IPS-18a (cell line): ENCODE measurements at regions not wholly inside any gene's neighbourhood (a gene's known extent, or its start where the extent isn't known, plus 50 kb on each side); places are given as distances from the start of the nearest gene placed in this dataset.

Experiments used
- H3K27ac ChIP-seq: one replicate; pipeline ENCODE4 v1.5.1; 2013; ENCODE audit warnings: low read length
- H3K27me3 ChIP-seq: one replicate; pipeline ENCODE4 v1.6.1; 2013; ENCODE audit warnings: mild to moderate bottlenecking, low read length; ENCODE audit not compliant: control insufficient read depth, insufficient read depth
- H3K36me3 ChIP-seq: one replicate; pipeline ENCODE4 v1.6.1; 2013; ENCODE audit warnings: low read depth, low read length; ENCODE audit not compliant: control insufficient read depth
- H3K4me1 ChIP-seq: one replicate; pipeline ENCODE4 v1.6.1; 2013; ENCODE audit warnings: low read depth, low read length; ENCODE audit not compliant: control insufficient read depth
- H3K4me3 ChIP-seq: one replicate; pipeline ENCODE4 v1.5.1; 2013; ENCODE audit warnings: low read length
- H3K9ac ChIP-seq: one replicate; pipeline ENCODE4 v1.6.1; 2013; ENCODE audit warnings: mild to moderate bottlenecking, low read length, moderate library complexity
- H3K9me3 ChIP-seq: one replicate; pipeline ENCODE4 v1.6.1; 2013; ENCODE audit warnings: low read depth, low read length; ENCODE audit not compliant: control insufficient read depth

GRCh38 chr13:111865046-111865445 is 201.9 kb upstream of the SOX1 start:
- H3K4me1 ChIP-seq = peaks cover 5% of the 10 kb centered on the region
- H3K36me3 ChIP-seq = no peaks in the 10 kb centered on the region
- no peak overlapping the region for H3K9ac ChIP-seq
- H3K27ac ChIP-seq = no peak overlapping the region
- peaks cover 5% of the 10 kb centered on the region for H3K9me3 ChIP-seq
- H3K4me3 ChIP-seq = no peak overlapping the region
- no peaks in the 10 kb centered on the region for H3K27me3 ChIP-seq

- Histone ChIP-seq H3K9ac (no peak overlapping the region), H3K27ac (no peak overlapping the region), H3K4me1 (no peaks in the 10 kb centered on the region), H3K4me3 (no peak overlapping the region), H3K27me3 (no peaks in the 10 kb centered on the region), H3K36me3 (no peaks in the 10 kb centered on the region), H3K9me3 (peaks cover 5% of the 10 kb centered on the region)
Observed at GRCh38 chr13:111865826-111866225, 201.1 kb upstream of the SOX1 start.

GRCh38 chr13:111866731-111867245 is 200.2 kb upstream of the SOX1 start:
- no peak overlapping the region for H3K4me3 ChIP-seq
- no peak overlapping the region for H3K9ac ChIP-seq
- no peaks in the 10 kb centered on the region for H3K27me3 ChIP-seq
- H3K4me1 ChIP-seq = no peaks in the 10 kb centered on the region
- H3K27ac ChIP-seq = no peak overlapping the region
- H3K36me3 ChIP-seq = no peaks in the 10 kb centered on the region
- H3K9me3 ChIP-seq = peaks cover 5% of the 10 kb centered on the region

GRCh38 chr13:111867657-111868056 is 199.3 kb upstream of the SOX1 start:
- H3K4me3 ChIP-seq = no peak overlapping the region
- no peak overlapping the region for H3K27ac ChIP-seq
- no peaks in the 10 kb centered on the region for H3K27me3 ChIP-seq
- H3K36me3 ChIP-seq = no peaks in the 10 kb centered on the region
- H3K4me1 ChIP-seq = no peaks in the 10 kb centered on the region
- H3K9ac ChIP-seq = no peak overlapping the region
- H3K9me3 ChIP-seq = peaks cover 5% of the 10 kb centered on the region

- Histone ChIP-seq H3K27me3 (no peaks in the 10 kb centered on the region), H3K9me3 (peaks cover 5% of the 10 kb centered on the region), H3K27ac (no peak overlapping the region), H3K9ac (no peak overlapping the region), H3K4me3 (no peak overlapping the region), H3K36me3 (no peaks in the 10 kb centered on the region), H3K4me1 (no peaks in the 10 kb centered on the region)
Observed at GRCh38 chr13:111868716-111869115, 198.2 kb upstream of the SOX1 start.

GRCh38 chr13:111872475-111873150 is 194.3 kb upstream of the SOX1 start:
- no peak overlapping the region for H3K27ac ChIP-seq
- H3K27me3 ChIP-seq = no peaks in the 10 kb centered on the region
- no peaks in the 10 kb centered on the region for H3K36me3 ChIP-seq
- peaks cover 4% of the 10 kb centered on the region for H3K9me3 ChIP-seq
- H3K9ac ChIP-seq = no peak overlapping the region
- no peaks in the 10 kb centered on the region for H3K4me1 ChIP-seq
- H3K4me3 ChIP-seq = no peak overlapping the region

- Histone ChIP-seq H3K27ac (no peak overlapping the region), H3K9me3 (no peaks in the 10 kb centered on the region), H3K9ac (no peak overlapping the region), H3K4me1 (no peaks in the 10 kb centered on the region), H3K36me3 (no peaks in the 10 kb centered on the region), H3K27me3 (no peaks in the 10 kb centered on the region), H3K4me3 (no peak overlapping the region)
Observed at GRCh38 chr13:111873676-111874178, 193.2 kb upstream of the SOX1 start.

GRCh38 chr13:111874981-111875380 is 192.0 kb upstream of the SOX1 start:
- H3K9me3 ChIP-seq = no peaks in the 10 kb centered on the region
- no peaks in the 10 kb centered on the region for H3K36me3 ChIP-seq
- H3K4me3 ChIP-seq = no peak overlapping the region
- no peak overlapping the region for H3K9ac ChIP-seq
- no peak overlapping the region for H3K27ac ChIP-seq
- no peaks in the 10 kb centered on the region for H3K27me3 ChIP-seq
- no peaks in the 10 kb centered on the region for H3K4me1 ChIP-seq

- Histone ChIP-seq H3K9me3 (no peaks in the 10 kb centered on the region), H3K36me3 (no peaks in the 10 kb centered on the region), H3K4me1 (no peaks in the 10 kb centered on the region), H3K9ac (no peak overlapping the region), H3K27ac (no peak overlapping the region), H3K4me3 (no peak overlapping the region), H3K27me3 (no peaks in the 10 kb centered on the region)
Observed at GRCh38 chr13:111875915-111876314, 191.0 kb upstream of the SOX1 start.

GRCh38 chr13:111876506-111876905 is 190.4 kb upstream of the SOX1 start:
- H3K9me3 ChIP-seq = no peaks in the 10 kb centered on the region
- H3K9ac ChIP-seq = no peak overlapping the region
- no peaks in the 10 kb centered on the region for H3K4me1 ChIP-seq
- no peaks in the 10 kb centered on the region for H3K36me3 ChIP-seq
- H3K27ac ChIP-seq = no peak overlapping the region
- H3K27me3 ChIP-seq = no peaks in the 10 kb centered on the region
- H3K4me3 ChIP-seq = no peak overlapping the region

GRCh38 chr13:111877906-111878305 is 189.0 kb upstream of the SOX1 start:
- Histone ChIP-seq H3K9ac (no peak overlapping the region), H3K36me3 (no peaks in the 10 kb centered on the region), H3K4me1 (no peaks in the 10 kb centered on the region), H3K4me3 (no peak overlapping the region), H3K27ac (no peak overlapping the region), H3K27me3 (no peaks in the 10 kb centered on the region), H3K9me3 (no peaks in the 10 kb centered on the region)

GRCh38 chr13:111879719-111880118 is 187.2 kb upstream of the SOX1 start:
- Histone ChIP-seq H3K9ac (no peak overlapping the region), H3K27me3 (no peaks in the 10 kb centered on the region), H3K4me3 (no peak overlapping the region), H3K9me3 (no peaks in the 10 kb centered on the region), H3K36me3 (no peaks in the 10 kb centered on the region), H3K27ac (no peak overlapping the region), H3K4me1 (no peaks in the 10 kb centered on the region)
